ENCODE measurements at regions not wholly inside any gene's neighbourhood (a gene's known extent, or its start where the extent isn't known, plus 50 kb on each side); places are given as distances from the start of the nearest gene placed in this dataset.

- TF ChIP-seq EZH2phosphoT487 (IDR thresholded peaks at IDR 0.05; ENCODE audit: borderline replicate concordance, low read length) (no peak), CTCF (conservative IDR thresholded peaks at IDR 0.05; ENCODE audit: low read depth, low read length) (no peak), EZH2 (IDR thresholded peaks at IDR 0.05; ENCODE audit: low read length, unreplicated experiment) (no peak)
Observed at GRCh38 chr13:59210543-59210942, 953.2 kb downstream of the DIAPH3 start.
